ENCODE measurements at regions not wholly inside any gene's neighbourhood (a gene's known extent, or its start where the extent isn't known, plus 50 kb on each side); places are given as distances from the start of the nearest gene placed in this dataset.
"Not testable (repeated sequence)": the region's sequence is repeated elsewhere in the genome, so short reads cannot be mapped to it uniquely, and the experiment has no call there.

DNA sequence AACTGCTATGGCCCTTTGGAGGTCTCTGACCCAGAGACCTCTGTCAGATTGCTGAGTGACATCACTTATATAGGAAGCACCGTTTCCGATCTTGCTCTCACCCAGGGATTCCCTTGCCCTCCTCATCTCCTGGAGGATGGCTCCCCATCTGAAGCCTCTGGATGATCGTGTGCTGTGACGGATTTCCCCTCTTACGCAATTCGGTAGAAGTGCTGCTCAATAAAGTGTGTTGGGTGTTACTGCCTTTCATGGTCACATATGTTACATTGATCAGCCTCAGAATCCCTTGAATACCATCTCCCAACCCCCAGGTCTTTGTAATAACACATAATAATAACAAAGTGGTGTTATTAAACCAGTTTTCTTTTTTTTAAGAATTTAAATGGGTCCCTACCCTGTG is 107.3 kb upstream of the CLEC14A start:
- H3K27me3 ChIP-seq: no peaks in the 10 kb centered on the region
- H3K4me3 ChIP-seq (ENCODE audit: low read depth in 1 of 2, low read length in 1 of 2): no peak overlapping the region
- TF ChIP-seq CTCF (IDR thresholded peaks at IDR 0.05): no peak
- H3K27ac ChIP-seq: no peak overlapping the region
- no peaks in the 10 kb centered on the region for H3K4me1 ChIP-seq (ENCODE audit: control insufficient read depth in 1 of 2, insufficient read depth in 1 of 2, low read depth in 1 of 2, low read length in 1 of 2)
- no peaks in the 10 kb centered on the region for H3K36me3 ChIP-seq
- H3K9me3 ChIP-seq: no peaks in the 10 kb centered on the region

DNA sequence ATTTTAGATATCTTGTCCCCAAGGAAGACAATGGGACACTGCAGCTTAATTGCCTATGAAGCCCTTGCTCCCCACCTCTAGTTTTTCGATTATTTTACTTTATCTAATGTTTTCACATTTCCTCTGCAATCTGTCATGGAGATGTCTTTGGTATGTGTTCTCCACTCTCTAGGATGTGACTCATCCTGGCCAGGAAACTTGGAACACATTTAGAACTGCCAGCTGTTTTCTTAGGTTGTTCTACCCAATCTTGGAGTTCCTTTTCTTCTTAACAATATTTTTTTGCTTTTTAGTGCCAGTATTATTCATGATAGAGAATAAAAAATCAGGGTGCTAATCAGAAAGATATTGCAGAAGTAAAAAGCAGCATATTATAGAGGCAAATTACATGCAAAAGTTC is 101.7 kb upstream of the CLEC14A start:
- H3K27ac ChIP-seq: no peak overlapping the region
- no peak for TF ChIP-seq CTCF (IDR thresholded peaks at IDR 0.05)

DNA sequence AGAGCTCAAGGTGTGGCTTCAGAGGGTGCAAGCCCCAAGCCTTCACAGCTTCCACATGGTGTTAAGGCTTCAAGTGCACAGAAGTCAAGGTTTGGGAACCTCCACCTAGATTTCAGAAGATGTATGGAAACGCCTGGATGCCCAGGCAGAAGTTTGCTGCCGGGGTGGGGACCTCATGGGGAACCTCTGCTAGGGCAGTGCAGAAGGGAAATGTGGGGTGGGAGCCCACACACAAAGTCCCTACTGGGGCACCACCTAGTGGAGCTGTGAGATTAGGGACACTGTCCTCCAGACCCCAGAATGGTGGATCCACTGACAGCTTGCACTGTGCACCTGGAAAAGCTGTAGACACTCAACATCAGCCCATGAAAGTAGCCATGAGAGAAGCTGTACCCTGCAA is 99.6 kb upstream of the CLEC14A start:
- not testable (repeated sequence) for H3K4me3 ChIP-seq (ENCODE audit: low read depth in 1 of 2, low read length in 1 of 2); H3K27ac ChIP-seq; H3K27me3 ChIP-seq; H3K9me3 ChIP-seq; H3K4me1 ChIP-seq (ENCODE audit: control insufficient read depth in 1 of 2, insufficient read depth in 1 of 2, low read depth in 1 of 2, low read length in 1 of 2); H3K36me3 ChIP-seq

More for the DNA sequence above, 101.7 kb upstream of the CLEC14A start:
- Histone ChIP-seq H3K4me1 (ENCODE audit: control insufficient read depth in 1 of 2, insufficient read depth in 1 of 2, low read depth in 1 of 2, low read length in 1 of 2) (no peaks in the 10 kb centered on the region), H3K36me3 (no peaks in the 10 kb centered on the region), H3K4me3 (ENCODE audit: low read depth in 1 of 2, low read length in 1 of 2) (no peak overlapping the region), H3K27me3 (no peaks in the 10 kb centered on the region), H3K9me3 (no peaks in the 10 kb centered on the region)

- no peak for TF ChIP-seq CTCF (IDR thresholded peaks at IDR 0.05)
- no peak overlapping the region for H3K27ac ChIP-seq
- no peaks in the 10 kb centered on the region for H3K27me3 ChIP-seq
Measured at GRCh38 chr14:38350102-38350501, 94.2 kb upstream of the CLEC14A start.

GRCh38 chr14:38342803-38343202 is 86.9 kb upstream of the CLEC14A start:
- H3K27me3 ChIP-seq: no peaks in the 10 kb centered on the region
- H3K9me3 ChIP-seq: no peaks in the 10 kb centered on the region
- H3K27ac ChIP-seq: no peak overlapping the region
- H3K4me3 ChIP-seq (ENCODE audit: low read depth in 1 of 2, low read length in 1 of 2): no peak overlapping the region
- H3K36me3 ChIP-seq: no peaks in the 10 kb centered on the region
- H3K4me1 ChIP-seq (ENCODE audit: control insufficient read depth in 1 of 2, insufficient read depth in 1 of 2, low read depth in 1 of 2, low read length in 1 of 2): no peaks in the 10 kb centered on the region
- TF ChIP-seq CTCF (IDR thresholded peaks at IDR 0.05): no peak

More at GRCh38 chr14:38350102-38350501, 94.2 kb upstream of the CLEC14A start:
- Histone ChIP-seq H3K9me3 (no peaks in the 10 kb centered on the region), H3K4me1 (ENCODE audit: control insufficient read depth in 1 of 2, insufficient read depth in 1 of 2, low read depth in 1 of 2, low read length in 1 of 2) (no peaks in the 10 kb centered on the region), H3K36me3 (no peaks in the 10 kb centered on the region), H3K4me3 (ENCODE audit: low read depth in 1 of 2, low read length in 1 of 2) (no peak overlapping the region)

- Histone ChIP-seq H3K4me1 (ENCODE audit: control insufficient read depth in 1 of 2, insufficient read depth in 1 of 2, low read depth in 1 of 2, low read length in 1 of 2) (no peaks in the 10 kb centered on the region), H3K27me3 (no peaks in the 10 kb centered on the region)
Measured at GRCh38 chr14:38339696-38340095, 83.8 kb upstream of the CLEC14A start.

More at GRCh38 chr14:38339696-38340095, 83.8 kb upstream of the CLEC14A start:
- no peak overlapping the region for H3K4me3 ChIP-seq (ENCODE audit: low read depth in 1 of 2, low read length in 1 of 2)
- no peak overlapping the region for H3K27ac ChIP-seq
- no peaks in the 10 kb centered on the region for H3K9me3 ChIP-seq
- H3K36me3 ChIP-seq: no peaks in the 10 kb centered on the region
- TF ChIP-seq CTCF (IDR thresholded peaks at IDR 0.05): no peak

All from neutrophil (primary cell).